ENCODE measurements at regions not wholly inside any gene's neighbourhood (a gene's known extent, or its start where the extent isn't known, plus 50 kb on each side); places are given as distances from the start of the nearest gene placed in this dataset.

DNA sequence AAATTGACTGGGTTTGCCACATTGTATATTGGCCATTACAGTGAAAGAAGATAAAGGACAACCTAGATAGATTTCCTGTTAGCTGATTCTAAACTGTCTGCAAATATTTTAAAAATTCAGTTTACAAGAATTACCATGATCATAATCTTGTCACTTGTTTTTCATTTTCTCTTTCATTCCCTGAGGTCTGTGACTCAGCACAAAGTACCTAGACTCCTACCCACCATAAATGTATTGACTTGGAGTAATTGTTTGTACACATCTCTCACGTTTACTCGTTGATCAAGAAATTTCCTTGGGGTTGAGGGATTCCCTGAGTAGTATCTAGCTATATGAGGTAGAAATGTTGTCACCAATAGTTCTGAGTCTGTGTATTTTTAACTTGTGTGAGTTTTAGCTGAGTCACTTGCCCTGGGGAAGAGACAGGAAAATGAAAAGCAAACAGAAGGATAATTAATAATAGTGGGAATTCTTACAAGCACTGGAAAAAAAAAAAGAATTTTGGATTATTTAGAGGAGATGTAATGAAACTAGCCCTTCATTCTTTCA is 299.2 kb upstream of the DACH1 start:
- DNase-seq (ENCODE audit: low read depth in 2 of 2) = no peak

GRCh38 chr13:72165276-72165675 is 298.3 kb upstream of the DACH1 start:
- no peak for DNase-seq (ENCODE audit: low read depth in 2 of 2)

DNA sequence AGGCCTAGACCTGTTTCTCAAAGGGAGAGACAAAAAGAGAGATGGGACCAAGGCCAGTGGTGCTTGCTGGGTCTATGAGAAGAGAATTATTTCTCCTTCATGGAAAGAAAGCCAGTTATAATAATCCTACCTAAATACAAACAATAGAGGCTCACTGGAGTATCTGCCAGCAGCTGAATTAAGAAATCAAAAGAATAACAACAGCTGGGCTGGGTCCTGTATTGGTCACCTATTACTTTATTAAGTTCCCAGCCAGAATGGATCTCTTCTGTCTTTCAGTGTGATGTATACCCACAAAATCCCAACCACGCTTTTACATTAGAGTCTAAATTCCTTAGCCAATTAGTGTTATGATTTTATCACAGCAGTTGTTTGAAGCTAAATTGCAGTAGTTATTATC is 297.8 kb upstream of the DACH1 start:
- no peak for DNase-seq (ENCODE audit: low read depth in 2 of 2)

GRCh38 chr13:72163678-72164077 is 296.7 kb upstream of the DACH1 start:
- no peak for DNase-seq (ENCODE audit: low read depth in 2 of 2)

GRCh38 chr13:72160977-72161376 is 294.0 kb upstream of the DACH1 start:
- DNase-seq (ENCODE audit: low read depth in 2 of 2) = no peak

GRCh38 chr13:72156760-72157159 is 289.8 kb upstream of the DACH1 start:
- no peak for DNase-seq (ENCODE audit: low read depth in 2 of 2)

GRCh38 chr13:72153272-72153671 is 286.3 kb upstream of the DACH1 start:
- DNase-seq (ENCODE audit: low read depth in 2 of 2) = no peak

DNA sequence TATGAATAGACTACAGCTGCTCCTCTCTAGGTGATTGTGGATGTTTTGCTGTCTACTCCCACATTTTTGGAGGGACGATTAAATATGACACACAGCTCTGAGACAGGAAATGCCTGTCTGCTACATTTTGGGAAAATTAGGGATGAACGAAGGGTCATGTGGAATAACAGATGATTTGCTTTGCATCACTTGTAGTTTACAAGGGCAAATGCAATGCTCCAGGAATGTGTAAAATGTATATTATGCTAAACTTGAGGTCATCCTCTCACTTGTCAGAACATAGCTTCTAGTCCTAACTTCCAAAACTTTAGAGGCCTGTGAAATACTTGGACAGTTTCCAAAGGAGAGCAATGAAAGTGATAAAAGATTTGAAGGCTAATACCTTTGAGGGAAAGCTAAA is 284.2 kb upstream of the DACH1 start:
- DNase-seq (ENCODE audit: low read depth in 2 of 2) = no peak

- DNase-seq (ENCODE audit: low read depth in 2 of 2) = no peak
Measured at GRCh38 chr13:72150502-72150901, 283.5 kb upstream of the DACH1 start.

DNA sequence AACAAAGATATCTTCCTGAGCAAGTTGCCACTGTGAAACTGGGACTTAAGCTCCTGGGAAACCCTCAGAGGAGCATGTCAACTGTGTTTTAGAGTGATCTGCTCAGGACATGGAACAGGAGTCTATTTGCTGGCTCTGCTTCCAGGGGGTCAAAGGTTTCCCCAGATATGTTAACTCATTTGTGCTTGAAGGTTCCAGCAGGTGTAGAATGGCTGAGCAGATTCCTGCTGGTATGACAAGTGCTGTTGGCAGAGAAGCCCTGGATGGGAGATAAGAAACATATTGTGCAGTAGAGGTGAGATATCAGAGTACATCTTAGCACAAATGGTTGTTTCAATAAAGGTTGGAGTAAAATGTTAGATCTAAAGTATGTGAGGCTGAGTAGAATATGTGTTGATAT is 282.7 kb upstream of the DACH1 start:
- DNase-seq (ENCODE audit: low read depth in 2 of 2) = no peak

- DNase-seq (ENCODE audit: low read depth in 2 of 2) = no peak
Measured at GRCh38 chr13:72146816-72147215, 279.8 kb upstream of the DACH1 start.

DNA sequence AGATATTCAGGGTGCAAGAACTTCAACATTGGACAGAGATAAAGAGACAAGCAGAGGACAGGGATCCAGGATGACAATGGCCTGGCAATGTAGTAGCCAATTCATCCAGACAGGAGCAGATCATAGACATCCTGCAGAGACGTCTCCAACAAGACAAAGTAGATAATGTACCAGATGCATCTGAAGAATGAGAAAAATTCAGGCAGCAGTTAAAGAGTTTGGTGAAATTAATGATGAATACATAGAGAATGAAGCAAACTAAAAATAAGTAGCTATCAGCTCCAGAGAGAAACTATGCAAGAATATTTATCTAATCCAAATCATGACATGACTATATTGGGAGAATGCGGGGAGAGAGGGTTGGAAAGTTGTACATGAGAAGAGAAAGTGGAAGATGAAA is 278.4 kb upstream of the DACH1 start:
- DNase-seq (ENCODE audit: low read depth in 2 of 2) = no peak

GRCh38 chr13:72144636-72145035 is 277.6 kb upstream of the DACH1 start:
- no peak for DNase-seq (ENCODE audit: low read depth in 2 of 2)

- DNase-seq (ENCODE audit: low read depth in 2 of 2) = no peak
Measured at GRCh38 chr13:72141855-72142519, 275.0 kb upstream of the DACH1 start.

DNA sequence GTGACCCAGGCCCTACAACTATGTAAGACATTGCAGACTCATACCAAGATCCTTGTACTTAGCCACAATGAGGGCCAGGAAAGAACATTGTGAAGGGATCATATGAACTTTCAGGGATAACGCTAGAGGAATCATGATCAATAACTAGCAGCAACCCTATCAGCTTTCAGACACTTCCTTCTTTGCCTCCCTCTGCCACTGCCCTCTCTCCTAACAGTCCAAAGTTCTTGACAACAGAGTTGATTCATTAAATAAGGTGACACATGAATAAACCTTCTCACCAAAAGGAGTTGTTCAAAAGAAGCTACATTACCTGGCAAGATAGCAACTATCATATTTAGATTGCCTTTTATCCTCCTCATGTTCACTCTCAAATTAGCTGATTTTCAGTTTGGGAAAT is 272.2 kb upstream of the DACH1 start:
- DNase-seq (ENCODE audit: low read depth in 2 of 2) = no peak

GRCh38 chr13:72132075-72132474 is 265.1 kb upstream of the DACH1 start:
- no peak for DNase-seq (ENCODE audit: low read depth in 2 of 2)

- no peak for DNase-seq (ENCODE audit: low read depth in 2 of 2)
Measured at GRCh38 chr13:72129117-72129516, 262.1 kb upstream of the DACH1 start.

- DNase-seq (ENCODE audit: low read depth in 2 of 2) = no peak
Measured at GRCh38 chr13:72127031-72127430, 260.0 kb upstream of the DACH1 start.

DNA sequence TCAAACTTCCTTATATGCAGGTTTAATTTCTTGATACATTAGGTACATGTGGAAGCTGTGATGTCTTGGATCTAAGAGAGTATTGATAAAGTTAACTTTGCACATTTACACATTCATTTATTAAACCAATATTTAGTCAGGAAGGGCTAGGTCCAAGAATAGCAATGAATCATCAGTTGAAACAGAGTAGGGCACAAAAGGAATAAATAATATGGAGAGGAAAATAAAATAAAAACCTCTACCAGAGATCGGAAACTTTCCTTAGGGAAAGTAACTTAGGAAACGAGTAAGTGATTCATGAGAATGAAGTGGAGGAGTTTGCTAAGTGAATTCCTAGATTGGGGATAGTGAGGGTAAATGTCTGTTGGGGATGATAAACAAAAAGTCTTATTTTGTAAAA is 259.4 kb upstream of the DACH1 start:
- no peak for DNase-seq (ENCODE audit: low read depth in 2 of 2)

DNA sequence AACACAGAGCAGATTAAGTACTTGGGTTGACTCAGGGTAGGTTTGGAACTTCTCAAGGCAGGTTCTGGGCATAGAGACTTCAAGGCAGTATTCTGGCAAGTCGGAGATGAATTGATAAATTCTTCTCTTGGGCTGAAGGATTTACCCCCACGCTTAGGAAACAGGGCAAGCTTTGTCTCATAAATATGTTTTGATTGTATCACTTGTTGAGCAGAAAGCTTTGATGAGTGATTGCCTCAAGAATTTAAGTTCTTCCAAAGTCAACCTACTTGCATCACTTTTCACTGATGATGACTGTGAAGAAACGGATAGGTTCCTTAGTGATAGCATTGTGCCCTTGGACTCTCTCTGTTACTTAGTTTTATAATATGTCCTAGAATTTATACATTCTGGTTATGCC is 258.6 kb upstream of the DACH1 start:
- DNase-seq (ENCODE audit: low read depth in 2 of 2) = no peak

DNA sequence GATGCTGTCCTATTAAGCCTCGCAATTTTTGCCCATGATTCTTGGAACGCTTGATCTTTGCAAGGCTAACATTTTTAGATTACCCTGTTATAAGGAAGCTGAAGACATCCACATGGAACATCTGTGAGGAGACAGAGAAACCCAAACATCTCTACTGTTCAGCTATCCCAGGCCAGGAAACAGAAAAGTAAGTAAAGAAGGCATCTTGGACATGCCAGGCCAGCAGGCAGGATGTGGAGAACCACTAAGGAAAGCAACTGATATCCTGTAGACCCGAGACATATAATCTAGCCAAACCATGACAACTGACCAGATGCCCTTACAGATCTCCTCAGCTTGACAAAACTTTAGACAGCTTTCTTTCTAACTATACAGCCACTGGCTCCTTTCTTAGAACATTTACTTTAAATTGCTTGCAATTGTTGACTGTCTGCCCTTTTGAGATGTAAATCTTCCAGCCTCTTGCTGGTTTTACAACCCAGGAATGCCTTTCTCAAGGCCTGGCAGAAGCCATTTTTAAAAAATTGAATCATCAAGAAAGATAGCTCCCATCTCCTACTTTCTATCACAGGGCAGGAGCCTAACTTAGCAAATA is 255.8 kb upstream of the DACH1 start:
- no peak for DNase-seq (ENCODE audit: low read depth in 2 of 2)

GRCh38 chr13:72121466-72121865 is 254.5 kb upstream of the DACH1 start:
- DNase-seq (ENCODE audit: low read depth in 2 of 2) = no peak

DNA sequence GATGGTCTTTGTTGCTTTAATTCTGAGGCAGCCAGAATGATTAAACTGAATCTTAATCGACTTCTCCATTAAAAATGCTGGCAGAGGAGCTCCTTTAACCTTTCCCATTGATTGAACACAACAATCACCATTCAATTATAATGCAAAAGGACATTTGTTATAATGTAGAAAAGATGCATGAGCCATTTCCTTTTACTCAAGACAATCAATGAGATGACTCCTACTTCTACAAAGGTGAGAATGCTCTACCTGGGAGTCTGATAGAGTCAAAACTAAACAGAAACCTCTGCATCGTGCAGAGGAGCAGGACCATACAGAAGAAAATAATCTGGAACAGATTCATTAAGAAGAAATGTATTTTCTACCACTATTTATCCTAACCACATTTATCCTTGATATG is 253.6 kb upstream of the DACH1 start:
- no peak for DNase-seq (ENCODE audit: low read depth in 2 of 2)

DNA sequence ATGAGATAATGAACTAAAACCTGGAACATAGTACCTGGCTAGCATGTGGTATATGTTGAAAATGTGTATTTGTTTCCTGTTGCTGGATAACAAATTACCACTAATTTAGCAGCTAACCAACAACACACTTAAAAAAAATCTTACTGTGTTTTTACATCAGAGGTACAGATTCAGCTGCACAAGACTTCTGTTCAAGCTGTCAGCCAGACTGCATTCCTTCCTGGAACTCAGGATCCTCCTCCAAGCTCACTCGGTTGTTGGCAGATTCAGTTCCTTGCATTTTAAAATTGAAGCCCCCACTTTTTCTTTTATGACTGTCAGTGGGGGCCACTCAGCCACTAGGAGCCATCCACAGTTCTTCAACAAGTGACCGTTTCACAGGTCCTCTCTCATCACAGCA is 246.9 kb upstream of the DACH1 start:
- DNase-seq (ENCODE audit: low read depth in 2 of 2) = no peak

All from stimulated activated CD8-positive, alpha-beta memory T cell treated with anti-CD3 and anti-CD28 coated beads, Interleukin-7, amount 100 ng/mL, for 1 hour (primary cell).